OCI-LY1 (cell line): ENCODE measurements at regions not wholly inside any gene's neighbourhood (a gene's known extent, or its start where the extent isn't known, plus 50 kb on each side); places are given as distances from the start of the nearest gene placed in this dataset.

Experiments used
- EZH2 ChIP-seq: fragments of 200-600 bp; sonication (generic), shearing (Covaris generic); IDR thresholded peaks from 2 replicates; pipeline ENCODE4 v1.8.0; 2017; ENCODE audit warnings: borderline replicate concordance, mixed run types, mild to moderate bottlenecking, antibody characterized with exemption, low read length, moderate library complexity, mixed read lengths
- TF ChIP-seq, protein P1 (sequence below): fragments of 200-600 bp; sonication (generic), shearing (Covaris generic); IDR thresholded peaks from 2 replicates; pipeline ENCODE4 v1.5.1; 2017; ENCODE audit warnings: mild to moderate bottlenecking, antibody characterized with exemption, low read length, moderate library complexity, mixed read lengths

GRCh38 chr11:111106641-111107040, 138.9 kb upstream of the POU2AF2 start:
- TF ChIP-seq EZH2: no peak
- TF ChIP-seq, protein P1, sequence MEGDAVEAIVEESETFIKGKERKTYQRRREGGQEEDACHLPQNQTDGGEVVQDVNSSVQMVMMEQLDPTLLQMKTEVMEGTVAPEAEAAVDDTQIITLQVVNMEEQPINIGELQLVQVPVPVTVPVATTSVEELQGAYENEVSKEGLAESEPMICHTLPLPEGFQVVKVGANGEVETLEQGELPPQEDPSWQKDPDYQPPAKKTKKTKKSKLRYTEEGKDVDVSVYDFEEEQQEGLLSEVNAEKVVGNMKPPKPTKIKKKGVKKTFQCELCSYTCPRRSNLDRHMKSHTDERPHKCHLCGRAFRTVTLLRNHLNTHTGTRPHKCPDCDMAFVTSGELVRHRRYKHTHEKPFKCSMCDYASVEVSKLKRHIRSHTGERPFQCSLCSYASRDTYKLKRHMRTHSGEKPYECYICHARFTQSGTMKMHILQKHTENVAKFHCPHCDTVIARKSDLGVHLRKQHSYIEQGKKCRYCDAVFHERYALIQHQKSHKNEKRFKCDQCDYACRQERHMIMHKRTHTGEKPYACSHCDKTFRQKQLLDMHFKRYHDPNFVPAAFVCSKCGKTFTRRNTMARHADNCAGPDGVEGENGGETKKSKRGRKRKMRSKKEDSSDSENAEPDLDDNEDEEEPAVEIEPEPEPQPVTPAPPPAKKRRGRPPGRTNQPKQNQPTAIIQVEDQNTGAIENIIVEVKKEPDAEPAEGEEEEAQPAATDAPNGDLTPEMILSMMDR: no peak
